ENCODE measurements at regions not wholly inside any gene's neighbourhood (a gene's known extent, or its start where the extent isn't known, plus 50 kb on each side); places are given as distances from the start of the nearest gene placed in this dataset.

DNA sequence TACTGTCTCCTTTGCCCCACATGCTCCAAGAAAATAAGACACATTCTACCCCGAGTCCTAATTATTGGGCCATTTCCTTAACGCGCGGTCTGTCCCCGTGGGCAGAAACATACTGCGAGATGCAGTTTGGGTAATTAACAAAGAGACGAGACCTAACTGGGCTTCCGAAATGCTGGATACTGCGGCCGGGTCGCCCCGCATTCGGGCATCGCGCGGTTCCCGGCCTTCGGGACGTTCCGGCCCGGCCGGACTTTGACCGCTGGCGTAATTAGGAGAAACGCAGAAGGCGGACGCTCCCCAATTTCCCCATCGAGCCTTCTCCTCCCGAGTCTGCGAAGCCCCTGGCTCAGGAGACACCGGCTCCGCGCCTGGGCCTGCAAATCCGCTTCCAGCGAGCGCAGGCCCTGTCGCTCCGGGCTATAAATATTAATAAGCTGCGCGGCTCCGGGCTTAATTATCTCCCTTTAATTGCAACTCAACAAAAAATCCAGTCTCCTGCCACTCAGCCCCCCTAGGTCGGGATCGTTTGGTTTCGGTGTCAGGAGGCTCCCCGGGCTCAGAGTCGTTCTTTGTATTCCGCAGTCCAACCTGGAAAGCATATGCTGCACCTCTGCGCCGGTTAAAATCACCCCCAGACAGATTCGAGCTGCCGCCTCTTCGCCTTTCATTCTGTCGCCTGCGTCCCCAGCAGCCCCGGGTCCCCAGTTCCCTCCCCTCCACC is 131.5 kb downstream of the SPAG6 start:
- TF ChIP-seq, protein P1, sequence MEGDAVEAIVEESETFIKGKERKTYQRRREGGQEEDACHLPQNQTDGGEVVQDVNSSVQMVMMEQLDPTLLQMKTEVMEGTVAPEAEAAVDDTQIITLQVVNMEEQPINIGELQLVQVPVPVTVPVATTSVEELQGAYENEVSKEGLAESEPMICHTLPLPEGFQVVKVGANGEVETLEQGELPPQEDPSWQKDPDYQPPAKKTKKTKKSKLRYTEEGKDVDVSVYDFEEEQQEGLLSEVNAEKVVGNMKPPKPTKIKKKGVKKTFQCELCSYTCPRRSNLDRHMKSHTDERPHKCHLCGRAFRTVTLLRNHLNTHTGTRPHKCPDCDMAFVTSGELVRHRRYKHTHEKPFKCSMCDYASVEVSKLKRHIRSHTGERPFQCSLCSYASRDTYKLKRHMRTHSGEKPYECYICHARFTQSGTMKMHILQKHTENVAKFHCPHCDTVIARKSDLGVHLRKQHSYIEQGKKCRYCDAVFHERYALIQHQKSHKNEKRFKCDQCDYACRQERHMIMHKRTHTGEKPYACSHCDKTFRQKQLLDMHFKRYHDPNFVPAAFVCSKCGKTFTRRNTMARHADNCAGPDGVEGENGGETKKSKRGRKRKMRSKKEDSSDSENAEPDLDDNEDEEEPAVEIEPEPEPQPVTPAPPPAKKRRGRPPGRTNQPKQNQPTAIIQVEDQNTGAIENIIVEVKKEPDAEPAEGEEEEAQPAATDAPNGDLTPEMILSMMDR (IDR thresholded peaks at IDR 0.05; ENCODE audit: low read depth, low read length), result no peak
- no peak for TF ChIP-seq POLR2A (IDR thresholded peaks at IDR 0.05; ENCODE audit: extremely low read depth, insufficient read length)
